GM19438 (cell line): ENCODE measurements at regions not wholly inside any gene's neighbourhood (a gene's known extent, or its start where the extent isn't known, plus 50 kb on each side); places are given as distances from the start of the nearest gene placed in this dataset.
A peak's percentile ranks its signal among the peaks of the same experiment; 100 is the strongest.

Source experiments
- ATAC-seq: cut with Tn5 transposase; IDR thresholded peaks from one replicate; pipeline ENCODE4 v1.9.1; 2021; ENCODE audit warnings: low read depth; ENCODE audit not compliant: unreplicated experiment

GRCh38 chr19:30208436-30209060, 163.6 kb upstream of the ZNF536 start:
- no peak for ATAC-seq

GRCh38 chr19:30209617-30210600, 162.3 kb upstream of the ZNF536 start:
- no peak for ATAC-seq

GRCh38 chr19:30212574-30212973, 159.6 kb upstream of the ZNF536 start:
- ATAC-seq: no peak

GRCh38 chr19:30214651-30215051, 157.5 kb upstream of the ZNF536 start:
- ATAC-seq: no peak

DNA sequence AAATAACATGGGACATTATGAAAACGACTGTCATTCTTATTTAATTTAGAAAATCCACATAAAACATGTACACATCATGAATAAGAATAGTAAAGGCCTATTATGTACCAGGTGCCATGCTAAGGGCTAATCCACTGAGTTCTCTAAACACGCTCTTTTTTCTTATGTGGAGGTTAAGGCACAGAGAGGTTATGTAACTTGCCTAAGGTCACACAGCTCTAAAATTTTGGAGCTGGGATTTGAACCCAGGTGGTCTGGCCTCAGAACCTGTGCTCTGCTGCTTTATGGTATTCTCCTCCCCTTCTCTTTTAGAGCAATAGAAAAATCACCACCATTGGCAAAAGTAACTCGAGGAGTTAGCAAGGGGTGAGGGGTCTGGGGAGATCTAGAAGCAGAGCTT, 156.9 kb upstream of the ZNF536 start:
- no peak for ATAC-seq

DNA sequence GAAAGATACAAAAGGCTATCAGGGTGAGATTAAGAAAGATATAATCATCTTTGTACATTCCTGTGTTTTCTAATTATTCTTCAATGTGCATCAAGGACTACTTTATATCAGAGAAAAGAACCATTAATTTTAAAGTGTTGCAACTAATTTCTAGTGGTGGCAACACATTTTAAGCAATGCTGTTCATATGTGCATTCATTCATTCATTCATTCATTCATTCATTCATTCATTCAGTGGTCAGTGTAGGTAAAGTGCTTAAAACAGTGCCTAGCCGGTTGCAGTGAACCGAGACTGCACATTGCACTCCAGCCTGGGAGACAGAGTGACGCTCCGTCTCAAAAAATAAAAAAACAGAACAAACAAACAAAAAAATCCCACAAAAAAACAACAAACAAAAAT, 155.7 kb upstream of the ZNF536 start:
- no peak for ATAC-seq

GRCh38 chr19:30217461-30217860, 154.7 kb upstream of the ZNF536 start:
- no peak for ATAC-seq

DNA sequence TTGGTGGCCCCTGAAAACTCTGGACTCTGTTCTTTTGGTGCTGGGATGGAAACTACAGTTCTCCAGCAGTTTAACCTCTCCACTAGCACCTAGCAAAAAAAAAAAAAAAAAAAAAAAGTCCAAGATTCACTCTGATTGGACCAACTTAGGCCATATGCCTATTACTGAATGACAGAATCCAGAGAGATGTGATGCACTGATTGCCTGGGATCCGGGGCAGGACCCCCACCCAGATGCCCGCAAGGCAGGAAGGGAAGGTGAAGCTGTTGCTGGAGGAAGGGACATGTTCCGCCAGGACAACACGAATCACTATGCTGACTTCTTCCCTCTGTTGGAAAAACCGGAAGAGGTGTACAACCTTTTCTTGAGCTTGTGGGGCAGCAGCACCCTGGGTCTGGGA, 152.5 kb upstream of the ZNF536 start:
- no peak for ATAC-seq

DNA sequence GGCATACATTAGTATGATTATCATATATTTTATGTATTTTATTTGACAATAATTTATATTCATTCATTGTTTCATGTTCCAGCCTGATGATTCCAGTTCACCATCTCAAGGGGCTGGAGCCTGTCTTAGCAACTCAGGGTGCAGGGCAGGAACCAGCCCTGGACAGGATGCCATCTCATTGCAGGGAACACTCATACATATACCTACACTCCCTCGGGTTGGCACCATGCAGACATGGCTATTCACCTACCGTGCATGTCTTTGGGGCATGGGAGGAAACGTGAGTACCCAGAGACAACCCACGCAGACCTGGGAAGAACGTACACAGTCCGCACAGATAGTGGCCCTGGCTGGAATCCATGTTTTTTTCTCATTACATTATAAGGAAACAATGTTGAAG, 151.0 kb upstream of the ZNF536 start:
- no peak for ATAC-seq

DNA sequence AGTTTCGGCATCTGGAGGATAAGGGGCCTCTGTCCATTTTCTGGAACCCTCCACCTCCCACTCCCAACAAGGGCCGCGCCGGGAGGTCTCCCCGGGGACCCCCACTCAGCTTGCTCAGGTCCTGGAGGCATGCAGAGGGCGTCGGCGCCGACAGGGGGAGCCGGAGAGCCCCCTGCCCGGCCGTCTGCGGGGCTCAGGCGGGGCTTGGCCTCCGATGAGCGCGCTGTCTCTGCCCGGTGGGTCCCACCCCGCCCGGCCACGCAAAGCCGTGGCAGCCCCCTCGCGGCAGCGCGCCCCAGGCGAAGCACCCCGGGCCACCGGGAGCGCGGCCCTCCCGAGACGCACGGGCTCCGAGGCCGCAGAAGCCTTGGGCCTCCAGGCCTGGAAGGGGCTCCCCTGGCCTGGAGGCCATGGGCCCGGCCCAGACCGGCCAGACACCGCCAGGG, 149.7 kb upstream of the ZNF536 start:
- ATAC-seq: no peak

- ATAC-seq: no peak
These were observed 149.0 kb upstream of the ZNF536 start for GRCh38 chr19:30222992-30223865.

DNA sequence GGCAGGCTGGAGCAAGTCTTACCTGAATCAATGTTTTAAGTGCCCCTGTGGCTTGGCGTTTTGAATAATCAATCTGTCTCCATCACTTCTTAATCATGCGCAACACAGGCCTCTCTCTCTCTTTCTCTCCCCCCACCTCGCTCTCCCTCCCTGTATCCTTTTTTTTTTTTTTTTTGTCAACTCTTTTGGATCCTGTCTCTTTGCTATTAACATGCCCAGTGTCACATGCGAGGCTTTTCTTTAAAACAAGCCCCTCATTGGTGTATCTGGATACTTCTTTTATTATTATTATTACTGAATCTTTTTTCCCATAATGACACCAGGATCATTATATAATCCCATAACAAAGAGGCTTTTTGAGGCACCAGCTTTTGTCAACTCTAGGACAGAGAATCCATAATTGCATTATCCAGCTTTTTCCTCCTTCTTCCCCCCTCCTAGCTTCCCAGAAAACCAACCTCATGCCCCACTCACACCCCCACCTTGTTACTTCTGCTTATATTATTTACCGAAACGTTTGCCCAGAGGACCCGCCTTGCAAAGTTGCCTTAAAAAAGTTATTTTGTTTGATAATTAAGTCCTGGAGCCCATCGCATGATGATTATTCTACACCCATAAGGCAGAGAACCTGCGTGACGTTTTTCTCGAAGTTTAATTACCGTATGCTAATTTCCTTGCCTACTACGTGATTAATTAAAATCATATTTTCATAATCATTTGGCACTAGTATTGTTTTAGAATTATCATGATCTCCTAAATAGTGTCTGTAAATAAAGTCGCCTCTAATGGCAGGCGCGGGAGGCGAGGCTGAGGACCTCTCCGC, 148.1 kb upstream of the ZNF536 start:
- no peak for ATAC-seq

- no peak for ATAC-seq
These were observed 147.2 kb upstream of the ZNF536 start for GRCh38 chr19:30224689-30225606.

- no peak for ATAC-seq
These were observed 146.3 kb upstream of the ZNF536 start for GRCh38 chr19:30225676-30226463.

DNA sequence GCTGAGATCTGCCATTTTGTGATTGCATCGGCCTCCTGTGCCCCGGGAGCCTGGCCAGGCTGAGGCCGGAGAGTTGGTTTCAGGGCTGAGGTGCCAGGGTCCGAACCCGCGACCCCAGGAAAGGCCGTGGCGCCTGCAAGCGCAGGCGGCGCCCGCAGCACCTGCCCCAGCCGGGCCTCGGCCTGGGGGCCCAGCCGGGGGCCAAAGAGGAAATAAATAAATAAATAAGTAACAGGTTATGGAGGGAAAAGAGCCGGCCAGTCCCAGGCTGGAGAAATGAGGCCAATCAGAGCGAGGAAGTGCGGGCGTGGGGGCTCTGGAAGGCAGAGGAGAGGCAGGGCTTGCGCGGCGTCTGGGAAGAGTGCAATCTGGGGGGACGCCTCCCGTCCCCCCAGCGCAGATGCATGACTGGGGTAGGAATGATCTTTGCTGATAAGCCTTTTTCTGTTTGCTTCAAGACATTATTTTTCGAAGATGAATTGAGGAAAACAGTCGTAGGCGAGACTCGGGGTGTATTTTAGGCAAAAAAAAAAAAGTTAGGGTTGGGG, 145.6 kb upstream of the ZNF536 start:
- no peak for ATAC-seq

DNA sequence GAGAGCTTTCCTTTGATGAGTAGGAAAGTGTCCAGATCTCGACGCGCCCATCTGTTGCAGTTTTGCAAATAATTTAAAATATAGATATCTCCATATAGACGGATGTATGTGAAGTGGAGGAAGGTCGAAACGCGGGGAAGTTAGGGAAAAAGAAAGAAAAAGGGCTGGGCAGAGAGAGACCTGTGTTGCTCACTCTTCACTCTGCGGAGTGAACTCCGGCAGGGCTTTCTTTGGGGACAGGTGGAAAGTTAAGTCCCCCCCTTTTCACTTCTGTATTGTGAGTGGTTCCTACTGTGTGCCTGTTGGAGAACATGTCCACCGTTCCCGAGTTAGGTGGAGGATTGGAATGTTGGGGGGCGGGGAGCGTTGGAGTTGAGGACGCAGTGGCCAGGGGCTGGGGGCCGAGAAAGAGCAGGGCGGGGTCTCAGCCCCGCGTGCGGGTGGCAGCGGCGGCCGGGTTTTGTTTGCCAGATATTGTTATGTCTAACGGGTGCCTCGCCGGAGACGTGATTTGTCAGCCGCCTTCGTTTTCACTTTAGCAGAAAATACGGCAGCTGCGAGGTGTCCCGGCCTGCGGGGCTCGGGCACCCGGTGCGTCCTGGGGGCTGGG, 145.1 kb upstream of the ZNF536 start:
- peak; percentile 6 for ATAC-seq

DNA sequence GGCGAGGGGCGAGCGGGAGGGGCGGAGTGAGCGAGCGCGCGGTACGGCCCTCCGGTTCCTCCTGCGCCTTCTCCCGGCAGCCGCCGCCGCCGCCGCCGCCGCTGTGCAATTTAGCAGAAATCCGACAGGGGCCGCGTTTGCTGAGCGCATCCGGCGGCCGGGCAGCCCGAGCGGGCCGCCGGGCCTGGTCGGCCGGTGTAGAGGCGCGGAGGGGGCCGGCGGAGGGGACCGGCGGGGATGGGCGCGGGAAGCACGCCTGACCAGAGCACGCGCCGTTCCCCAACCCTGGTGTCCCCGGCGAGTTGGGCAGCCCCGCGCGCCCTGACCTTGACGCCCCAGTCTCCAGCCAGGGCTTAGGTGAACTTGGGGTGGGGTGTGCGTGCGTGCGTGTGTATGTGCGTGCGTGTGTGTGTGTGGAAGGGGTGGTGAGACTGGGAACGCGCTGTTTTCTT, 144.5 kb upstream of the ZNF536 start:
- peak; percentile 59 for ATAC-seq
